Hepatic stellate cell (primary cell): ENCODE measurements at regions not wholly inside any gene's neighbourhood (a gene's known extent, or its start where the extent isn't known, plus 50 kb on each side); places are given as distances from the start of the nearest gene placed in this dataset.
A peak's percentile ranks its signal among the peaks of the same experiment; 100 is the strongest.

Experiments used
- DNase-seq: peaks from one replicate; pipeline ENCODE4 v3.0.0; 2011; ENCODE audit warnings: low spot score

DNA sequence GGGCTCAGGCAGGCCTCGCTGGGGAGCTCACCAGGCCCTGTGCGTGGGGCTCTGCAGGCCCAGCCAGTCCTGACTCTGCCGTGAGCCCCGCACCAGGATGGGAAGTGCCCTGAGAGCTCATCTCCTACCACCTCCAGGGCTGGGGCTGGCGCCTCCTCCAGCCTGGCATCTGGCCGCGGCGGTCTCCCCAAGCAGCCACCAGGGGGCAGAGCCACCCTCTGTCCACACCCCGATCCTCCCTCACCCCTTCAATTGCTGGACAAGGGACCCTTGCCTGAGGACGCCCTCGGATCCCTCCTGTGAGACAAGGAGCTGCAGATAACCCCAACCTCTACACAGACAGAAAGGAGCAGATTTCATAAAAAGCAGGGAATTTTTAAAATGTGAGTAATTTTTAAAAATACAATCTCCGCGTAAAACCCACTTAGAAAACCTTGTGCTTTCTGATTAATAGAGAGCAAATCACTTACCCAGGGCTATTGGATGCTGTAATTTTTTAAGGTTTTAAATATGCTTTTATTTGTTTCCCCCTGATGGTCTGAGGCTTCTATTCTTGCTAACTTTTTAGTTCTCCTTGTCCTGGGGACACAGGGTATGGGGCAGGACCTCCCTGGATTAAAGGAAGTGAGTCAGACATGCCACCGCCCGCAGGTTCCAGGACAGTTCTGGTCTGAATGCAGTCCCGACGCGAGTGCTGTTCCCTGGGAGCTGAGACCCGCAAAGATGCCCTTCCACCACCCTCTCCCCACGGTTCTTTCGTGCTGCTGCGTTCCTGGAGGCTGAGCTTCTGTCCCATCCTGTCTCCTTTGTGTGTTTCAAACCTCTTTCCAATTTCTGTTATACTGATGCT is 52.3 kb upstream of the CHRNA7 start:
- DNase-seq = peak; percentile 50
